ENCODE measurements at regions not wholly inside any gene's neighbourhood (a gene's known extent, or its start where the extent isn't known, plus 50 kb on each side); places are given as distances from the start of the nearest gene placed in this dataset.
A peak's percentile ranks its signal among the peaks of the same experiment; 100 is the strongest.

- TF ChIP-seq MGA (IDR thresholded peaks at IDR 0.05) (peak; percentile 22; the same call in 1 of the 2 replicates), JUNB (CRISPR knock-in tag; conservative IDR thresholded peaks at IDR 0.05) (no peak), SRF (CRISPR knock-in tag; IDR thresholded peaks at IDR 0.05) (peak in 1 of 2 experiments; percentile 80; a peak in 1 of 4 replicates), NR2C2 (CRISPR knock-in tag; IDR thresholded peaks at IDR 0.05) (no peak), NR2C2 (tag; IDR thresholded peaks at IDR 0.05) (peak; percentile 69), USF2 (CRISPR knock-in tag; IDR thresholded peaks at IDR 0.05) (peak; percentile 79), ZBTB11 (CRISPR knock-in tag; IDR thresholded peaks at IDR 0.05) (peak in 1 of 3 experiments; percentile 46; a peak in 1 of 6 replicates), USF1 (CRISPR knock-in tag; IDR thresholded peaks at IDR 0.05) (peak; percentile 61), TBP (optimal IDR thresholded peaks at IDR 0.05; ENCODE audit: low read depth, low read length) (peak; percentile 31), ZNF589 (CRISPR knock-in tag; IDR thresholded peaks at IDR 0.05; ENCODE audit: low read depth) (0 out of 2 replicates have a peak, but pooled peaks have one; percentile 43)
These were observed 221.4 kb upstream of the NANOGP8 start (continued) for GRCh38 chr15:35306361-35306981.
